NCI-H748 (cell line): ENCODE measurements at regions not wholly inside any gene's neighbourhood (a gene's known extent, or its start where the extent isn't known, plus 50 kb on each side); places are given as distances from the start of the nearest gene placed in this dataset.
"Not testable (repeated sequence)": the region's sequence is repeated elsewhere in the genome, so short reads cannot be mapped to it uniquely, and the experiment has no call there.

Source experiments
- DNase-seq: peaks from one replicate; lab custom pipeline; 2025; ENCODE audit not compliant: unreplicated experiment; lab: John Stamatoyannopoulos, UW

DNA sequence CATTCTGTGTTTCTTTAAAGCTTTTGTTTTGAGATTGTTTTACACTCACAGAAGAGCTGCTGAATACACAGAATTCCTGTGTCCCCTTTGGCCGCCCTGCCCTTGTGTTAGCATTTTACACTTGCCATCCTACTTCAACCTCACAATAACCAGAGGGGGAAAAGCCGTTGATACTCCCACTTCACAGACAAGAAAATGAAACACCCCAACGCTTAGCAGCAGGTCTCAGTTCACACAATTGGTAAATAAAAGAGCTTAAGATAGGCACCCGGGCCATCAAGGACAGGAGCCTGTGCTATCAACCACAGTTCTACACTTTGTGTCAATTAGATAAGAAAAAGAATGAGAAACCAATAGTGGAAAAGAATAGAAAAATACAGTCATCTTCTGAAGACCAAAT lies 178.0 kb downstream of the SYK start:
- DNase-seq, result no peak

- DNase-seq, result no peak
Measured at GRCh38 chr9:90981726-90982125, 180.1 kb downstream of the SYK start.

GRCh38 chr9:90983394-90983793 lies 181.8 kb downstream of the SYK start:
- no peak for DNase-seq

DNA sequence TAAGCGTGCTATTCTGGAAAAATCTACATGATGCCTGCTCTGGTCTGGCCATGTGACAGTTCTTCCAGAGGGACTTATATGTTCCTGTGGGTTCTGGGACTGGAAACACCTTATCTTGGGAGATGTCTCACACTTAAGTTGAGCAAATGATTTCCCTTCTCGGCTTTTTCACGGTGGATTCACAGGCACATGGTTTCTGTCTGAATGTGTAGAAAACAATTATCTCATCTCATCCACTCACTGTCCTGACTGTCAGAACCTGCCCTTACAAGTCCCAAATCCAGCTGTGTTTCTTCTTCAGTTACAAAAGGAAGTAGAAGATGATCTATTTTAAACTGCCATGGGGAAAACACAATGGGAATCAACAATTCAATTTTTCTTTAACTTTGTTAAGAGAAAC lies 184.0 kb downstream of the SYK start:
- DNase-seq, result no peak

DNA sequence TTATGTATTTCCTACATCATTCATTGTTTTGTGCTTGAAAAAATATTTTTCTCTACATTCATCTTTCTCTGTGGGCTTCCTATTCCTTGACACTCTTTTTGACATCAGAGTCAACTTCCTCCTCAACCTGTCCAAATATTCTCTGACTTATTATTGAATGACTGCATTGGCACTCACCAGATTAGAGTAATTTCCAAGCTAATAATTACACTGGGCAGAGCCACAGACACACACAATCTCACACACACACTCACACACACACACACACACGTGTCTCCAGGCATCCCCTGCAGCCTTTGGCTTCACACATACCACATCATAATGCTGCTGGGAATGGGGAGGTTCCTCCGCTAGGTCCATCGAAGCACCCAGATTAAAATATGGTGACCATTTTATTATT lies 184.5 kb downstream of the SYK start:
- no peak for DNase-seq

DNA sequence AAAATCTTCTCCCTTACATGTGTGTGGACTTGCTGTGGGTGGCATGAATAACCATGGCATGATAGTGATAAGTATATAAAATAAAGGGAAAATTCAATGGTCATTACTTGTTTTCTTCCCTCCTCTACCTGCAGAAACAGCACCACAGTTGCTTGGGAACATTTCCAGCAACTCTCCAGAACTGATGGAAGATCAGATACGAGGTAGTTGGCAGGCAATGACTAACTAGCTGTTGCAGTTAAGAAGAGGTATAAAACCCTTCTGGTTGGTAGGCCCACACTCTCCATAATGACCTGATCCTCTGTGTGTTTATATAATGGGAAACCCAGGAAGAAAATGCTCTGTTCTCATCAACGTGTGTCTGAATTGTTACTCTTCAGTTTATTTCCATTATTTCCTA lies 185.9 kb downstream of the SYK start:
- DNase-seq, result no peak

- no peak for DNase-seq
Measured at GRCh38 chr9:90988318-90988717, 186.7 kb downstream of the SYK start.

DNA sequence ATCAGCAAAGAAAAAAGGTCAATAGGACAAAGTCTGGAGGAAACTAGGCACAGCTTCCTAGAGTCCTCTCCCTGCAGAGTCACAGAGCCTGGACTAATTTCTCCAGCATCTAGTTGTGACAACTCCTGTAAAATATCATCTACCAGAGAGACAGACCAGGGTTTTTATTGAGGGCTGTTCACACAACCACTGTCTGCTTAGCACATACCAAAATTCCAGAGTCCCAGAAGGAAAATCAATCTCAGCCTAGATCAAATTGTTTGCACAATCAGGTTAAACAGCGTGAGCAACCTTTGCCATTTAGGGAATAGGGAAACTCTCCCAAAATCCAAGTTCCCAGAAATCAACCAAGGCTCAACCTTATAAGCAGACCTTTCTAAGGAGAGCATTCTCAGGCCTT lies 190.3 kb downstream of the SYK start:
- no peak for DNase-seq

DNA sequence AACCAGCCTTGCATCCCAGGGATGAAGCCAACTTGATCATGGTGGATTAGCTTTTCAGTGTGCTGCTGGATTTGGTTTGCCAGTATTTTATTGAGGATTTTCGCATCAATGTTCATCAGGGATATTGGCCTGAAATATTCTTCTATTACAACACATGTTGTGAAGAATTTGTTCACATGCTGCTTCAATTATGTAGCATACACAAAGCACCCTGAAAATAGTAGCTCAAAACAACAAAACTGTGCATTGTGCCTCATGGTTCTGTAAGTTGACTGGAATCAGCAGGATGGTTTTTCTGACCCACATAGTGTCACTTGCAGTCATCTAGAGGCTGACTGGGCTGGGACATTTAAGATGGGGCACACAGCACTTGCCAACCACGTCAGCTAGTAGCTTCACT lies 193.9 kb downstream of the SYK start:
- DNase-seq, result no peak

DNA sequence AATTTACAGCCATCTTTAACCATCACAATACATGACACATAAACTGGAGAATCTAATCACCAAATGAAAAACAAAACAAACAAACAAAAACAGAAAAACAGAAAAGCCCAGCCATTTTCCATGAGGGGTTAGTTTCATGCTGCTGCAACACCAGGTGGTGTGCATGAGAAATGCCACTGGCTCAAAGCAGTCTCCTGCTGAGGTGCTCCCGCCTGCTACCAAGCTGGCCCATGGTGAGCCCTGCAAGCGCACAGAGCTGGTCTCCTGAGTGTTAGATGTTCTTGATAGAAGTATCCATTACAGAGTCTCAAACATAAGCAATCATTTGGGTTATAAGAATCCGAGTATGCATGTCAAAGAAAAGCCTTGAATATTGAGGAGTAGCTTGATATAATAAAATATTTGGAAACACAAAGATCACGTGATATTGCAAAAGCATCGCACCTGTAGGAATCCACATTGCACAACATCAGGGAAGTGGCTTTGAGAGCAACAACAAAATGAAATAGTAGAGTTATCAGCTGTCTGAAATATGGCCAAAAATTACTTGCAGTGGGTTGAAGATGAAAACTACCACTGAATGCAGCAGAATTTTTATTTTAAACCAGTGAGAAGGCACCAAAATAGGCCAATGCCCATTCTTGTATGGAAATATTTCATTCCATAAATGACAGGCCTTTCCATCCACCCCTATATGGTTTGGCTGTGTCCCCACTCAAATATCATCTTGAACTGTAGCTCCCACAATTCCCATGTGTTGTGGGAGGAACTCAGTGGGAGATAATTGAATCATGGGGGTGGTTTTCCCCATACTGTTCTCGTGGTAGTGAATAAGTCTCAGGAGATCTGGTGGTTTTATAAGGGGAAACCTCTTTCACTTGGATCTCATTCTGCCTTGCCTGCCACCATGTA lies 194.8 kb downstream of the SYK start:
- DNase-seq, result no peak

- DNase-seq, result peak; percentile 89
Measured at GRCh38 chr9:90998573-90998972, 197.0 kb downstream of the SYK start.

GRCh38 chr9:90999425-91000397 lies 198.1 kb downstream of the SYK start:
- peak; percentile 65 for DNase-seq

GRCh38 chr9:91001146-91001611 lies 199.6 kb downstream of the SYK start:
- DNase-seq, result peak; percentile 95

DNA sequence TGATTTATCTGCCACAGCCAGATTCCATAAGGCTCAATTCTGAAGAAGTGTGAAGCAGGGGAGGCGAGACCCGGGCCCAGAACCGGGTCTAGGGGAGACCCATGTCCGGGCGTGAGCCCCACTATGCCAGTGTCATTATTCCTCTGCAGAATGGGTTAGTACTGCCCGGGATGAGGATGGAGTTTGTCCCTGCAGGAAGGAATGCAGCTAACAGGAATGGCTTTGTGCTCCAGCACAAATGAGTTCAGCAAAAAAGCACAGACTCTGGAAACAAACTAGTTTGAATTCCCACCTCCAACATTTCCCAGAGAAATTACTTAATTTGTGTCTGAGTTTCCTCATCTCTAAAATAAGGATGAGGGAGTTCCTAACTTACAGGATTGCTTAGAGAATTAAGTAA lies 202.9 kb downstream of the SYK start:
- no peak for DNase-seq

DNA sequence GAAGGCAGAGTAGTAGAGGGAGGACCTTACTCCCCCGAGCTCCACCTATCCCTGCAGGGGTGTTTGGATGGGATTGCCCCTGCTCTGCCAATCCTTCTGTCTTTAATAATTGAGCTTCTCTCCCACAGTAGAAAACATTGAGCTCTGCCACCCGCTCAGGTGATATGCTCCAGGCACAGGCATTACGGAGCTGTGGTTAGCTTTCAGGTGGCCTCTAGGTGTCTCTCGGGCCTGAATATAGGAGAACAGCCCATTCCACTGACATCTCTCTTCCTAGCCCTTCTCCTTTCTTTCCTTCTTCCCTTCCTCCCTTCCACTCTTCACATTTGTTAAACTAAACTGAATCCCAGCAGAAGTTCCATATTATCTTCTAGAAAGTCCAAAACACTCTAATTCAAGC lies 203.4 kb downstream of the SYK start:
- no peak for DNase-seq

- DNase-seq, result no peak
Measured at GRCh38 chr9:91006046-91006445, 204.4 kb downstream of the SYK start.

GRCh38 chr9:91008568-91008967 lies 206.9 kb downstream of the SYK start:
- DNase-seq, result no peak

GRCh38 chr9:91011891-91012290 lies 210.3 kb downstream of the SYK start:
- no peak for DNase-seq

GRCh38 chr9:91012933-91013841 lies 211.6 kb downstream of the SYK start:
- no peak for DNase-seq

DNA sequence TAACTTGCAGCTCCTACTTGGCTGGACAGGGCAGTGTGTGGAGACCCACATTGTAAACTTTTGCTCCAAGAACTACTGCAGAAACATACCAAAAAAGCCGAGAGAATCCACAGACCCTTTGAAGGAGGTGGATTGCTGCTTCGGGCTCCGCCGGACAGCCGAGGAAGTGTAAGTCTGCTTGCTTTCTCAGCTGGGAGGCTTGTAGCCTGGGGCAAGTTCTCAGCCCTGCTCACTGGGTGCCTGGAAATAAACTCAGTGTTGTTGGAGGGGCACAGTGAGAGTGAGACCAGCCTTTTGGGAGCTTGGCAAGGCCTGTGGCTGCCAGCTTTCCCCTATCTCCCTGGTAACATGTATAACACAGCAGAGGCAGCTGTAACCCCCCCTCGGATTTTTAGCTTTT lies 215.6 kb downstream of the SYK start:
- DNase-seq, result no peak

GRCh38 chr9:91019871-91020270 lies 218.3 kb downstream of the SYK start:
- DNase-seq, result not testable (repeated sequence)
